NCI-H524 (cell line): ENCODE measurements at regions not wholly inside any gene's neighbourhood (a gene's known extent, or its start where the extent isn't known, plus 50 kb on each side); places are given as distances from the start of the nearest gene placed in this dataset.

Experiments used
- DNase-seq, 2 experiments: peaks; one replicate each; lab custom pipeline; 2025; lab: John Stamatoyannopoulos, UW

- DNase-seq, result no peak
Measured at GRCh38 chr5:4720831-4721230, 419.3 kb upstream of the ADAMTS16 start.

GRCh38 chr5:4722886-4723285, 417.2 kb upstream of the ADAMTS16 start:
- no peak for DNase-seq

DNA sequence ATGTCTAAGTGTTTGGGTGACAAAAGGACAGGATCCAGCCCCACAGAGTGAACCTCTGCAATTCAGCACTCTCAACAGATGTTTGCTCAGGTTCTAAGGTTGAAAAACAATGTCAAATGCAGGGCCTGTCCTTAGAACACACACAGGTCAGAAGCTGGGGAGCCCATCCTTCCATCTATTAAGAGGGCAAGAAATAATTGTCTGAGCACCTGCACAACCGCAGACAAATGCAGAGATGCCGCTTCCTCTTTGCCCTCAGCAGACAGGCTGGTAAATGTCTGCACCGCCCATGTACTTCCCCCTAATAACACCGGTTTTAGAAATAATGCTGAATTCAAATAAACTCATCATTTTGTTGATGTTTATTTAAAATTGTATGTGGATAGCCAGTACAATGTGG, 414.5 kb upstream of the ADAMTS16 start:
- DNase-seq, result no peak

GRCh38 chr5:4730279-4730678, 409.9 kb upstream of the ADAMTS16 start:
- DNase-seq, result peak; percentile 93 to 97

DNA sequence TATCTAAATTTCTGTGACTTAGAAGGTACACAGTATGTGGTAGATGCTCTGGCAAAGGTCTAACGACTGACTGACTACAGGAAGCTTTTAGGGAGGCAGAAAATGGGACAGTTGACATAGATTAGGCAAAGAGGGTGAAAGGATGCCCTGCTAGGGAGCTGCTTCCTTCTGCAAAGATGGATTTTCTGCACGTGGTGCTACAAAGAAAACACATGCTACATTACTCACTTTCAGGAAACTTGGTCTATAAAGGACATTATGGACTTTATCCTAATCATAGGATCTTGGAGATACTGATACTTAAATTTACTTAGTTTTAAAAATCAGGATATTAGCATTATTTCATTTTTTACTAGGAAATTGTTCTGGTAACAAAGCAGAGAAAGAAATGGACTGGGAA, 405.8 kb upstream of the ADAMTS16 start:
- no peak for DNase-seq

DNA sequence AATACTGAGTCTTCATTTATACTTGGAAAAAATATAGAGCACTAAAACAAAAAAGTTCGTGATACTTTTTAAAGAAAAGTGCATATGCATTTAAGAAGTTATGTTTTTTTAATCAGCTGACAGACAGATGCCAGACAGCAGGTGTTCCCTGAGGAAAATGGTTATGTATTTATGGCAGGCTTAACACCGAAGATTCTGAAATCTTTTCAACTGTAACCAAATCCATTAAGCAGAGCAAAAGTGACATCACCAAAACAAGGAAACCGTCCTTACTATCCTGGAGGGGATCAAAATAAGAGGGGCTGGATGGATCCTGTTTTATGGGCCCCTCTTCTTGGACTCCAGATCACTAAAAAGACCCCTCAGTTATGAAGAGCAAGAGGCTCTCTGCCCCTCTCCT, 404.9 kb upstream of the ADAMTS16 start:
- peak; percentile 42 to 74 for DNase-seq

DNA sequence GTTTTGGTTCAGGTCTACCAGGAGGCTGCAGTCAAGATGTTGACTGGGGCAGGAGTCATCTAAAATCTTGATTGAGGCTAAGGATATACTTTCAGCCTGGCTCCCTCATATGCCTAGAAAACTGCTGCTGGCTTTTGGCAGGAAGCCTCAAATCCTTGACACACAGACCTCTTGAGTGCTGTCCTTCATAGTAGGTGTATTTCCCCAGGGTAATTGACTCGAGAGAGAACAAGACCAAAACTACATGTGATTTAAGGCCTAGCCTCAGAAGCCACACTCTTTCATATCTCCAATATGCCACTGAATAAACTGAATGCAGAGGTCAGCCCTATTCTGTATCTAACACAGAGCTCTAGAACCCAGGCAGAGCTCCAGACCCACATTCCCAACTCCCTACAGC, 402.3 kb upstream of the ADAMTS16 start:
- DNase-seq, result peak; percentile 2 to 49

GRCh38 chr5:4738298-4738697, 401.8 kb upstream of the ADAMTS16 start:
- no peak for DNase-seq

DNA sequence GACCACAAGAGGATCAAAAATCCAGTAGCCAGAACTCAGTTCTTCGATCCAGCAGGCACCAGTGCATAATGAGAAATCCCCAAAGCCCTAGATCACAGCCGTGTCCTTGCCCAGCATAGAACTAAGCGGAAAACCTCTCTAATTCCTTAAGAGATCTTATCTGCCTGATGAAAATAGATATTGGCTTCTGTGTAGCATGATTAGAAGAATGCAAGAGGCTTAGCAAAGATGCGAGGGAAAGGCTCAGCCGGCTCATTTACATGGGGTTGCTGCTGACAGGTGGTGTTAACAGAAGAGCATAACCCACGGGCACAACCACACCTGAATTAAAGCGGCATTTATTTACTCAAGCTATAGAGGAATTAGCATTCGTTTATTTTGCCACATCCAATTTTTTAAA, 400.0 kb upstream of the ADAMTS16 start:
- peak; percentile 65 to 94 for DNase-seq

DNA sequence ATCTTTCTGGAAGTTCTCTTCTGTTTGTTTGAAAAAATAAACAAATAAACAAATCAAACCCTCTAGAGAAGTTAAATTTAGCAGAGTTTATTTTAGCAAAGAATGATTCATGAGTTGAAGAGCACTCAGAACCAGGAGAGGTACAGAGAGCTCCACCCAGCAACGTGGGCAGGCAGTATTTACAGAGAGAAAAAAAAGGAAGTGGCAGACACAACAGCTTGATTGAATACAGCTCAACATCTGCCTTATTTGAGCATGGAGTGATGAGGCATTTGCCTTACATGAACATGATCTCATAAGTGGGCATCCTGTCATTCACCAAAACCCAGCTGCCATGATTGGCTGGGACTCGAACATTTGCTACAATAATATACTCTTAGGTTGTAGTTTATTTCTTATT, 381.6 kb upstream of the ADAMTS16 start:
- DNase-seq, result peak in 1 of 2 experiments; percentile 53

DNA sequence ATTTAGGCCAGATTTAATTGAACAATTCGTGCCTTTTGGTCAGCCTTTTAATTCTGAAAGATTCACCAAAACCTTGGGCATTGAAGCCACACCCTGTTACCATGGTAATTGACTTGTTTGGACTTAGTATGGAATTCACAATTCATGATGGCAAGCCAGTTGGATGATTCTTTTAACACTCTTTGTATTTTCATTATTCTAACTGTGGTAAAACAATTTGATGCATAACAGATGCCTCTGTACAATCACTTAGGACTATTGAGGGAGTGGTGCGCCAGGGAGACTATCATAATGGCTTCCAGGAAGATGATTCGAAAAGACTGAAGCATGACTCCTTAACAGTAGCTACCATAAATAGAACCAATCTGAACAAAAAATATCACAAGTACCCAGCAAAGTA, 381.1 kb upstream of the ADAMTS16 start:
- no peak for DNase-seq

- DNase-seq, result no peak
Measured at GRCh38 chr5:4762316-4762715, 377.8 kb upstream of the ADAMTS16 start.

DNA sequence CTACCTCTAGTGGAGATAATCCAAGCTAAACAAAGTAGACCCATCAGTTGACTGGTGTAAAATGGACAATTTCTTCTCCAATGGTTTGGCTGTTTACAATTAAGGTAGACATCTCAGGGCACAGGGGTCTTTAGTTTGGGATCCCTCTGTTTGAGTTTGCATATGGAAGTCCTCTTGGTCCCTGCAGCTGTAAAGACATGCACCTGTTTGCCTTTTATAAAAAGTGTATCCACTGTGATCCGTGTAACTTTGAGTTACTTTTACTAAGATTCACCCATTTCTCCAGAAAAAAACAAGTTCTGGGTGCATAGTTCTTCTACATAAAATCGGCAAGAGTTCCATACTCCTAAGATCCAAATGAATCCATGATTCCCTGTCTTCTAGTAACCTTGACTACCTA, 374.7 kb upstream of the ADAMTS16 start:
- DNase-seq, result no peak

GRCh38 chr5:4766101-4766500, 374.0 kb upstream of the ADAMTS16 start:
- DNase-seq, result no peak

DNA sequence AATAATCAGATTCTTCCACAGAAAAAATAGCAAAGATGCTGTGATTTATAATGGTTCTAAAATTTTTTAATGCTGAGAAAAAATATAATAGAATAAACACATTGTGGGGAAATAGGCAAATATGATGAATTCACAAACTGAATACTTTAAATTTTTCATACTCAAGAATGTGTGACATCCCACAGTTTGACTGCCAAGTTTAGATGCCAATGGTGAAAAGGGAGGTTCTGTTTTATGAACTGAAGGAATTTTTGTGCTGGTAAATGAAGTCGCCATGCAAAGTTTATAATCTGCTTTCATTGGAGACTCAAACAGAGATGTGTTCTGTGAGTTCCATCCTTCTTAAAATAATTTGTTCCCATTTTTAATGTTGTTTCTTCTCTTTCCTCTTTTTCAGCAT, 367.5 kb upstream of the ADAMTS16 start:
- no peak for DNase-seq

DNA sequence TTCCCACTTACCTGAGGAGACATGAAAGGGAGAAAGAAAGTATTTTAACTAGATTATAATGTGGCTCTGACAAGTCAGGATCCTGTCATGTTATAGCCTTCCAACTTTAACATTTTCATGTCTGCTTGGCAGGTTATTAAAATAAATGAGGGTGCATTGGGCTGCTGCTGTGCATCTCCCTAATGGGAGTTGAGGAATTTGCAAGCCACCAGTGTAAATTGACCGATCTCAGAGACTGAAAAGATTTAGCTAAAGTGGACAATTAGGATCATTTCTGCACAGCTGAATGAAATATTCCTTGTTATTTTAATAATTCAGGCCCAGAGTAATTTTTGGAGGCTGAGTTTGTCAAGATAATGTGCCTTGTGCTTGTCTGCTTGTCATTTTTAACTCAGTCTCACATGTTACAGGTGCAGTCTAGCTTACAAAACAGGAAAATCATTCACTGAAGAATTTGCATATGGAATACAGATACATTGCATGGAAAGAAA, 366.3 kb upstream of the ADAMTS16 start:
- no peak for DNase-seq

- no peak for DNase-seq
Measured at GRCh38 chr5:4777435-4777834, 362.7 kb upstream of the ADAMTS16 start.

GRCh38 chr5:4780633-4781032, 359.5 kb upstream of the ADAMTS16 start:
- no peak for DNase-seq

DNA sequence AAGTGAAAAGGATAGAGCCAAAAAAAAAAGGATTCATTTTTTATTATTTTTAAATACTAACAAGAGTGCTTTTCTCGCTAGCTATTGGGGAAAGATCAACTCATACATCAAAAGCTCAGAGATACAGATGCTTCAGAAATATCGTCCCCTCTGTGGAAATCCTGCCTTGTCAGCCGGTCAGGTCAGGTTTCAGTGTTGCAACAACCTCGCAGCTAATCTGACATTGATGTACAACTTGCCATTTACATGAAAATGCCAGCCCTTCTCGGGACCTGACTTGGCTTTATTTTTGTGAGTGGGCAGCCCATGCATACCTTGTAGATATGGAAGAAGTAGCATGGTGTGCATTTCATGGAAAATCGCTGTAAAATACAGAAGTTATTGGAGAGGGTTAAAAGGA, 358.8 kb upstream of the ADAMTS16 start:
- DNase-seq, result peak; percentile 45 to 75

DNA sequence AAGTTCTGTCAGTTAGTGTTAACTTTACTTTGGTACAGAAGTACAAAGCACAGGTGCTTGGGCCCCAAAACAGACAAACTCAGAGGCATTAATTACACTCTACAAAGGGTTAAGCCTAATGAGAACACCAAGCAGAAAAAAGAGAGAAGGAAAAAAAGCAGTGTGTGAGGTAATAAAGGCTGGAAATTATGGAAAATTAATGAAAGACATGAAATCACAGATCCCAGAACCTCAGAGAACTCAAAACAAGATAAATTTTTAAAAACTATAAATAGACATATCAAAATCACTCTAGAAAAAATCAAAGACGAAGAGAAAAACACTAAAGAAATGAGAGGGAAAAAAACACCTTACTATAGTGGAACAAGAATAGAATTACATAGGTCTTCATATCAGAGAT, 354.2 kb upstream of the ADAMTS16 start:
- no peak for DNase-seq

DNA sequence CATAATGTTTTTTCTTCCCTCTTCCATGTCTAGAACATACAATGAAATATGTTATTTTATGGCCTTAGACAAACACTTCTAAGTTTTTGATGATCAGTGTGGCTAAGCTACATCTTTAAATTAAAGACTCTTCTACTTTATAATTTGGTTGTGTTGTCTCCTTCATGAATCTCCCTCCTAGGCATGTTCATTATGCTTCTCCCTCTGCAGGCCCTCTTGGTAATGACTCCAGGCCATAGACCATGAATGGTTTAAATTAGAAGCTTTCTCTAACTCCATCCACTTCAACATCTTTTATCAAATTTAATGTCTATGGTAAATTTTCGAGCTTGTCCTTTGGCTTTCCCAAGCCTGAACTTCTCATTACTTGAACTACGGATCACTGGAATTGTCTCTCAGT, 342.7 kb upstream of the ADAMTS16 start:
- no peak for DNase-seq

DNA sequence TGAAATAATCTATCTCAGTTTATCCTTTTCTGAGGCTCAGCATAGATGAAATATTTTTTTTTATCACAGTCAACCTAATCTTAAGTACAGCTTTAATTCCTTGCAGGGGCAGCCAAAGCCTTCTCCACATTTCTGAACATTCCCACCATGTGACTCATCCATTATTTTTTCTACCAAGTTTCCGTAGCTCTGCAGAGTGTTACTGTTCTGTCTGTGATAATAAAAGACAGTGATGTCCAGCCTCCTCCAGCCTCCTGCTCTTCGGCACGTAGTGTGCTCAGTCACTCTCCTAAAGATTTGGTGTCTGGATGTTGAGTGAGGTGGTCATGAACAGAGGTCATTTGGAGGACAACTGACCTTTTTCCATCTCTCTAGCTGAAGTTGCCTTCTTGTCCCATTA, 338.1 kb upstream of the ADAMTS16 start:
- no peak for DNase-seq

DNA sequence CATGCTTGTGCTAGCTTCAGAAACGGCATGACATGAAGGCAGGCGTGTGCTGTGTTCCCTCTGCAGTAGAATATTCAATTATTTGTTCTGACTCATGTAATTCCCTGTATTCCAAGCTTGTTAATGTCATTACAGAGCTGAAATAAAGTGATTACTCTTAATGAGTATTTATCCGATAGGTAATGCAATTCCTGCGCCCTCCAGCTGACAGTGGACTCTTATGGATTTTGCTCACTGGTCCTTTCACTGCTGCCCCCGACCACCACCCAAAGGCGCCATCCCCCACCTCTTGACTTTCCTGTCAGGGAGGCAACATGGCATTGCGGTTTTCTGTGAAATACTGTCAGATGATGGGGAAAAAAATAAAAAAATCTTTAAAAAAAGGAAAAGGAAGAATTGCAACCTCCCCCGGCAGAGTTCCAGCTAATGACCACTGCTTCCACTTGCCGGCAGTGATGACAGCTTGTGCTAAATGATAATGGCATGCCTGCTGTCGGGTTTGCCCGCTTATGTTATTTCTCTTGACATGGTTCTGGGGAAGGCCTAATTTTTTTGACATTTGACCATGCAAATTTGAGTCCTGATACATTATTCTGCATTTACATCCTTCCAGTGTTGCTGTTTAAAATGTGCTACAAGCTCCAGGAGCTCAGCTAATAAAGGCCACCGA, 335.3 kb upstream of the ADAMTS16 start:
- peak; percentile 62 to 71 for DNase-seq

DNA sequence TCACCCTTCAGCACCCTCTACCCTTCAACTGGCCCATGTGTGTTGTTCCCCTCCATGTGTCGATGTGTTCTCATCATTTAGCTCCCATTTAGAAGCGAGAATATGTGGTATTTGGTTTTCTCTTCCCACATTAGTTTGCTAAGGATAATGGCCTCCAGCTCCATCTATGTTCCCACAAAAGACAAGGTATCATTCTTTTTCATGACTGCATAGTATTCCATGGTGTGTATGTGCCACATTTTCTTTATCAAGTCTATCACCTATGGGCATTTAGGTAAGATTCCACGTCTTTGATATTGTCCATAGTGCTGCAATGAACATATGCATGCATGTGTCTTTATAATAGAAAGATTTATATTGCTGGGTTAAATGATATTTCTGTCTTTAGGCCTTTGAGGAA, 325.1 kb upstream of the ADAMTS16 start:
- no peak for DNase-seq
